Effector memory CD8-positive, alpha-beta T cell (primary cell): ENCODE measurements at regions not wholly inside any gene's neighbourhood (a gene's known extent, or its start where the extent isn't known, plus 50 kb on each side); places are given as distances from the start of the nearest gene placed in this dataset.

Source experiments
- ATAC-seq: fragments of 150-1000 bp; cut with Tn5 transposase; replicated peaks from 2 replicates; pipeline ENCODE4 v1.10.0; 2021; ENCODE audit warnings: mild to moderate bottlenecking, moderate library complexity
- DNase-seq, 3 experiments: peaks; one replicate each; pipeline ENCODE4 v3.0.0; 2021
- H3K27ac Mint-ChIP-seq, 2 donors: one replicate each; pipeline ENCODE4 v1.8.0; 2022; ENCODE audit warnings: mild to moderate bottlenecking in 2 of 2, mixed read lengths in 2 of 2, moderate library complexity in 2 of 2
- H3K27me3 Mint-ChIP-seq, 2 donors: one replicate each; pipeline ENCODE4 v1.8.0; 2022; ENCODE audit warnings: mixed read lengths in 2 of 2
- H3K36me3 Mint-ChIP-seq: one replicate; pipeline ENCODE4 v1.8.0; 2022; ENCODE audit warnings: mild to moderate bottlenecking, moderate library complexity, mixed read lengths; ENCODE audit not compliant: insufficient read depth
- H3K4me1 Mint-ChIP-seq, 2 donors: one replicate each; pipeline ENCODE4 v1.8.0; 2022; ENCODE audit warnings: low read depth in 2 of 2, mixed read lengths in 2 of 2
- H3K4me3 Mint-ChIP-seq, 2 donors: one replicate each; pipeline ENCODE4 v1.8.0; 2022; ENCODE audit warnings: mild to moderate bottlenecking in 2 of 2, mixed read lengths in 2 of 2, moderate library complexity in 2 of 2
- H3K9me3 Mint-ChIP-seq, 2 donors: one replicate each; pipeline ENCODE4 v1.8.0; 2022; ENCODE audit warnings: mixed read lengths in 2 of 2

DNA sequence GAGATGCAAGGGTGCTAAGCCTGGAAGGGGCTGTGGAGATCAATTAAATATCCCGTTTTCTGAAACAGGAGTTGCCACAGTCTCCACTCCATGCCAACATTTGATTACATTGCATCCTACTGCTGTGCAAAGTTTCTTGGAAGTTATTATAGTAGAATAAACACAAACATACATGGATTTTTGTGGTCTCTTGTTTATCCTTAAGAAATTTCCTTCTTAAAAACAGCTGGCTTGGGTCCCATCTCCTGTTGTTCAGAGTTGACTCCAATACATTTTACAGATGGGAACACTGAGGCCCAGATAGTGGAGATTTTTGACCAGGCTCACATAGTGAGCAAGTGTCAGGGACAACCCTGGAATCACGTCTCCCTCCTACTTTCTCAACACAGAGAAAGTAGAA, 124.0 kb upstream of the ADAMTS18 start:
- ATAC-seq (no peak), DNase-seq (no peak)
- Mint-ChIP-seq H3K27me3 (peaks cover 25 to 34% of the 10 kb centered on the region in 2 donors), H3K27ac (no peak overlapping the region), H3K9me3 (no peaks in the 10 kb centered on the region), H3K36me3 (no peaks in the 10 kb centered on the region), H3K4me1 (no peaks in the 10 kb centered on the region), H3K4me3 (no peak overlapping the region)

DNA sequence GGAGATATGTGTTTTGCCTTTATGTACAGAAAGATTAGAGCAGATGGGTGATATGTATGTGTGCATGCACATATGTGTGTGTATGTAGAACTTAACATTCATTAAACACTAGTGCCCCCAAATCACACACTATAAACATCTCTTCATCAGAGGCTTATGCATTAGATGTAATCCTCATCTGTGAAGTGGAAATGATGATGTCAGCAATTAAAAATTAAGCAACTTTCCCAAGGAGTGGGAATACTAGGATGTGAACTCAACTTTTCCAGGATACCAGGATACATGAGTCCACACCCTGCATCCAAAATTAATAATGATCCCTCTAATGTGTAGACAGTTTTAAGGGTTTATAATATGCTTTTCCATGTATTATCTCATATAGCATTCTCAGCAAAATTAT, 127.7 kb upstream of the ADAMTS18 start:
- Mint-ChIP-seq H3K9me3 (no peaks in the 10 kb centered on the region), H3K27me3 (peaks cover 21 to 24% of the 10 kb centered on the region in 2 donors), H3K4me3 (no peak overlapping the region), H3K36me3 (no peaks in the 10 kb centered on the region), H3K4me1 (no peaks in the 10 kb centered on the region), H3K27ac (no peak overlapping the region)
- ATAC-seq (no peak), DNase-seq (no peak)

GRCh38 chr16:77564791-77565390, 130.1 kb upstream of the ADAMTS18 start:
- Mint-ChIP-seq H3K4me1 (no peaks in the 10 kb centered on the region), H3K27me3 (peaks cover 26 to 35% of the 10 kb centered on the region in 2 donors), H3K27ac (no peak overlapping the region), H3K36me3 (no peaks in the 10 kb centered on the region), H3K4me3 (no peak overlapping the region), H3K9me3 (no peaks in the 10 kb centered on the region)
- DNase-seq (no peak), ATAC-seq (no peak)

GRCh38 chr16:77569406-77569805, 134.6 kb upstream of the ADAMTS18 start:
- Mint-ChIP-seq H3K27me3 (peaks cover 30 to 44% of the 10 kb centered on the region in 2 donors), H3K4me1 (no peaks in the 10 kb centered on the region), H3K9me3 (no peaks in the 10 kb centered on the region), H3K4me3 (no peak overlapping the region), H3K36me3 (no peaks in the 10 kb centered on the region), H3K27ac (no peak overlapping the region)
- DNase-seq, result no peak
- ATAC-seq, result no peak

- Mint-ChIP-seq H3K9me3 (no peaks in the 10 kb centered on the region), H3K27ac (no peak overlapping the region), H3K36me3 (no peaks in the 10 kb centered on the region), H3K4me1 (no peaks in the 10 kb centered on the region), H3K4me3 (no peak overlapping the region), H3K27me3 (peaks cover 31 to 46% of the 10 kb centered on the region in 2 donors)
- ATAC-seq (no peak), DNase-seq (no peak)
These were observed 135.7 kb upstream of the ADAMTS18 start for GRCh38 chr16:77570574-77570973.

DNA sequence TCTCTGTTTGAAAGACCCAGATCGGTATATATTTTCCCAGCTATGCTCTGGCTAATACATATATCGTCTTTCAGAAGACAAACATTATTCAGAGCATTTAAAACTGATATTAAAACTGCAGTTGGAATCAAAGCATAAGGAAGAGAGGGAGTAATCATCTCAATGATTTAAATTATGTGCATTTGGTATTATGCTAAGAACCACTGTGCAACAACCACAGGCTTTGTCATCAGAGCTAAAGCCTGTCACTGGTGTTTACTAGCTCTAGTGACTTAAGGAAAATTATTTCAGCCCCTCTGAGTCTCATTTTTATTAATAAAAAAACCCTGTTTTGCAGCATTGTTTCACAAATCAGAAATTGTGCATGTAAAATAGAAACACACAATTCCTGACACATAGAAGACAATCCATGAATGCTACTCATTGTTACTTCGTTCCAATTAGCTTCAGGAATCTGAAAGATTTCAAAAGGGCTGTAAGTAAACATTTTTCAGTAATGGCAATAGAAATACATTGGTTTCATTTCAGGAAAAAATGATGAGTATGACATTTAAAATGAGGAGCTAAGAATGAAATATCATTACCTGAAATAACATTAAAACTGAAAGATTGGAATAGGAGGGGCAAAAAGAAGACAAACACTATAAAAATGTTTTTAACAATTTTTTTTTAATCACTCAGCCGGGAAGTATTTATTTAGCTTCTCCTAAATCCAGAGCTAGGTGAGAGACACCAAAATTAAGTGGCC, 136.5 kb upstream of the ADAMTS18 start:
- Mint-ChIP-seq H3K36me3 (no peaks in the 10 kb centered on the region), H3K27ac (no peak overlapping the region), H3K9me3 (no peaks in the 10 kb centered on the region), H3K27me3 (peaks cover 31 to 45% of the 10 kb centered on the region in 2 donors), H3K4me1 (no peaks in the 10 kb centered on the region), H3K4me3 (no peak overlapping the region)
- DNase-seq (no peak), ATAC-seq (no peak)

DNA sequence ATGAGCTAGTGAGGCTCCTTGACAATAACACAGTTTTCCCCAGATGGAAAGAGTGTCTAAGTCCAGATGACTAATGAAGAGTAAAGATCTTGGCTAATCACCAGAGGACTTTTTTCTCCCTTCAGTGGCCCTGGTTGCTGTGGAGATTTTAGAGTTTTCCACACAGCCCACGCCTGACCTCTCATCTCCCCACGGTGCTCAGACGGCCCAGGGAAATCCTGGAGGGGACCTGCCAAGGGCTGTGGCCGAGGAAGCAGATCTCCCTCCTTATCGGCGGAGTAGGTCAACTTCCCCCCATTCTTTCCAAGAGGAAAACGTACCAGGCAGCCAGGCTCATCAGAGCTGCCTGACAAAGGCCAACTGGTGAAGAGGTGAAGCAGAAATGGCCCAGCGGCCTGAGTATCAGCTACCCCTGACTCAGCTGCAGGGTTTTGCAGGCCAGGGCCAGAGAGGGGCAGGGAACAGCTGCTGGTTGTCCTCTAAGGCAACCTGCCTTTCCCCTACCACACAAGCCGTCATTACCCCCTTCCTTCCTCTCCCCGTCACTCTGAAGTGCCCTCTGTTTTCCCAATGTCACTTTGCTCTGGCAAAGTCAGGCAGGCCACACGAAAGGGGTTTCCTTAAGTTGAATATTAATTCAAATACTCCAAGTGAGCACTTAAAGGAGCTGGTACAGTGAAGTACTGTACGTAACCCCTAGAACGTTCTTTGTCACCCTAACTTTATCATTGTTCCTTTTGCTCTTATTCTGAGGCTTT, 140.2 kb upstream of the ADAMTS18 start:
- DNase-seq (no peak), ATAC-seq (no peak)
- no peaks in the 10 kb centered on the region for H3K36me3 Mint-ChIP-seq
- no peaks in the 10 kb centered on the region for H3K9me3 Mint-ChIP-seq
- no peak overlapping the region for H3K4me3 Mint-ChIP-seq
- peaks cover 26 to 46% of the 10 kb centered on the region in 2 donors for H3K27me3 Mint-ChIP-seq
- H3K27ac Mint-ChIP-seq, result no peak overlapping the region
- no peaks in the 10 kb centered on the region for H3K4me1 Mint-ChIP-seq

DNA sequence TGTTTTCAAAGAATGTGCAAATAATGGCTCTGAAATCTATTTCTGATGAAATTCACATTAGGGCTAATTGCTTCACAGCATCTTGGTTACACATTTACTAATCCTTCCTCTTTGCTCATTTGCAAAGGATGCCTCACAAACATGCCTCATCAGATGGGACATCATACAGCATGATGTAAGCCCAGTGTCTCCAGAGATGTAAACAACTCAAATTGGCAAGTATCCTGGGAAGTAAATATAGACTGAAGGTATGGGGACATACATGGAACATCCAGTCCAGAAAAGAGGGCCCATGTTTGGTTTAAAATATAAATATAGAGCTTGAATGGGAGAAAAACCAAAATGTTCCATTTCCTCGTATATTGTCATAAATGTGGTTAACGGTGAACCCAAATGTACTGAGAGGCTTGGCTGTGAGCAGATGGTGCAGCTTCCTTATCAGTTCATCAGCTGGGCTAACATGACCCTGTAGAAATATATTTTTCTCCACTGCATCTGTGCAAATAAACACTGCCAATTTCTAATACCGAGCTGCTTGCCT, 142.9 kb upstream of the NUDT7 start:
- Mint-ChIP-seq H3K4me1 (no peaks in the 10 kb centered on the region), H3K4me3 (no peak overlapping the region), H3K27me3 (peaks cover 16 to 51% of the 10 kb centered on the region in 2 donors), H3K27ac (no peak overlapping the region), H3K9me3 (no peaks in the 10 kb centered on the region), H3K36me3 (no peaks in the 10 kb centered on the region)
- no peak for ATAC-seq
- no peak for DNase-seq

DNA sequence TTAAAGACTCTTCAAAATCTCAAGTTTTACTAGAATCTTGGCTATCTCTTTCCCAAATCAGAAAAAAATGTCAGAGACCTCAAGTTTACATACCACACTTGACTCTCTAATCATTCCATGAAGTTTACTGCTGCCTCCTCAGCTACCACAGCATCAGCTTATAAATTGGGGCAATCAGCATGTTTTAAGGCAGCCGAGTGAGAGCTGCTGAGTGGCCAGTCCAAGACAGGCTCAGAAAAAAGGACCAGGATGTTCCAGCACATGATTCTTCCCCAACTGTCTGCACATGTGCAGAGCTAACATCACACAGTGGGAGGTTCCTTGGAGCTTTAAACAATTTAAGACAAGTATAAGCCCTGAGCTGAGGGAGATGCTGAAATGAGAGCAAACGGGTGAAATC, 140.6 kb upstream of the NUDT7 start:
- DNase-seq (no peak), ATAC-seq (no peak)
- no peak overlapping the region for H3K4me3 Mint-ChIP-seq
- H3K9me3 Mint-ChIP-seq, result no peaks in the 10 kb centered on the region
- no peak overlapping the region for H3K27ac Mint-ChIP-seq
- H3K27me3 Mint-ChIP-seq, result peaks cover 24 to 60% of the 10 kb centered on the region in 2 donors
- no peaks in the 10 kb centered on the region for H3K4me1 Mint-ChIP-seq
- no peaks in the 10 kb centered on the region for H3K36me3 Mint-ChIP-seq

GRCh38 chr16:77584205-77584859, 138.0 kb upstream of the NUDT7 start:
- H3K36me3 Mint-ChIP-seq, result no peaks in the 10 kb centered on the region
- H3K4me1 Mint-ChIP-seq, result no peaks in the 10 kb centered on the region
- peaks cover 37 to 69% of the 10 kb centered on the region in 2 donors for H3K27me3 Mint-ChIP-seq
- DNase-seq (peak; percentile 9 to 30 (median 10)), ATAC-seq (peak; percentile 56)
- H3K4me3 Mint-ChIP-seq, result no peak overlapping the region
- H3K27ac Mint-ChIP-seq, result no peak overlapping the region
- no peaks in the 10 kb centered on the region for H3K9me3 Mint-ChIP-seq

GRCh38 chr16:77585379-77586251, 136.7 kb upstream of the NUDT7 start:
- no peak for DNase-seq
- H3K4me3 Mint-ChIP-seq, result no peak overlapping the region
- no peak for ATAC-seq

DNA sequence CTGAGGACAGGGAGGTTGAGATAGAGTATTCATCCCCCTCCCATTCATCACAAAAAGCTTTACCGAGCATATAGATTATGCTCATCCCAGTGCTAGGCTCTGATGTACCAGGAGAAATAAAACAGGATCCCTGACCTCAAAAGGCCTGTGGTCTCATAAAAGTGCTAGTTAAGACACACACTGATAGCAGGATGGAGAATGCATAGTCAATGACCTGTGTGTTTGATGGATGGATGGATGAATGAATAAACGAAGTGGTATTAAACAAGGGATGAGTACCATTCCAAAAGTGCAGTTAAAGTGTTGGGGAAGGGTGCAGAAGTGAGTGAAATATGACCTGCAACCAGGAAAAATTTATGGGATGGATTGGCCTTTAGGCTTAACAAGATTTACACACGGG, 133.9 kb upstream of the NUDT7 start:
- no peak for DNase-seq
- H3K27me3 Mint-ChIP-seq, result peaks cover 28 to 46% of the 10 kb centered on the region in 2 donors
- ATAC-seq, result no peak
- H3K9me3 Mint-ChIP-seq, result no peaks in the 10 kb centered on the region
- H3K4me3 Mint-ChIP-seq, result no peak overlapping the region
- no peaks in the 10 kb centered on the region for H3K4me1 Mint-ChIP-seq
- no peak overlapping the region for H3K27ac Mint-ChIP-seq
- H3K36me3 Mint-ChIP-seq, result no peaks in the 10 kb centered on the region

More at GRCh38 chr16:77585379-77586251, 136.7 kb upstream of the NUDT7 start:
- Mint-ChIP-seq H3K27me3 (peaks cover 28 to 68% of the 10 kb centered on the region in 2 donors), H3K36me3 (no peaks in the 10 kb centered on the region), H3K4me1 (no peaks in the 10 kb centered on the region), H3K9me3 (no peaks in the 10 kb centered on the region), H3K27ac (no peak overlapping the region)
